Central memory CD8-positive, alpha-beta T cell (primary cell): ENCODE measurements at regions not wholly inside any gene's neighbourhood (a gene's known extent, or its start where the extent isn't known, plus 50 kb on each side); places are given as distances from the start of the nearest gene placed in this dataset.
"Not testable (repeated sequence)": the region's sequence is repeated elsewhere in the genome, so short reads cannot be mapped to it uniquely, and the experiment has no call there.

Experiments
- ATAC-seq: fragments of 150-1000 bp; cut with Tn5 transposase; replicated peaks from 2 replicates; pipeline ENCODE4 v1.10.0; 2022; ENCODE audit warnings: mild to moderate bottlenecking, moderate FRiP score, moderate number of reproducible peaks; ENCODE audit not compliant: poor library complexity, severe bottlenecking; ENCODE audit errors: extremely low read depth
- DNase-seq, 2 donors: peaks; one replicate each; pipeline ENCODE4 v3.0.0; 2021; ENCODE audit warnings: low spot score in 2 of 2
- H3K27ac Mint-ChIP-seq: one replicate; pipeline ENCODE4 v1.8.0; 2022; ENCODE audit warnings: low read depth, mild to moderate bottlenecking, moderate library complexity, mixed read lengths
- H3K27me3 Mint-ChIP-seq: one replicate; pipeline ENCODE4 v1.8.0; 2022; ENCODE audit warnings: mixed read lengths
- H3K36me3 Mint-ChIP-seq: one replicate; pipeline ENCODE4 v1.8.0; 2022; ENCODE audit warnings: mild to moderate bottlenecking, moderate library complexity, mixed read lengths; ENCODE audit not compliant: insufficient read depth
- H3K4me1 Mint-ChIP-seq: one replicate; pipeline ENCODE4 v1.8.0; 2022; ENCODE audit warnings: mixed read lengths
- H3K4me3 Mint-ChIP-seq: one replicate; pipeline ENCODE4 v1.8.0; 2022; ENCODE audit warnings: mild to moderate bottlenecking, moderate library complexity, mixed read lengths
- H3K9me3 Mint-ChIP-seq: one replicate; pipeline ENCODE4 v1.8.0; 2022; ENCODE audit warnings: mixed read lengths

- no peaks in the 10 kb centered on the region for H3K9me3 Mint-ChIP-seq
- peaks cover 19% of the 10 kb centered on the region for H3K27me3 Mint-ChIP-seq
- ATAC-seq: no peak
- no peak overlapping the region for H3K4me3 Mint-ChIP-seq
- no peak overlapping the region for H3K27ac Mint-ChIP-seq
- DNase-seq: no peak
- no peaks in the 10 kb centered on the region for H3K36me3 Mint-ChIP-seq
- H3K4me1 Mint-ChIP-seq: no peaks in the 10 kb centered on the region
Observed at GRCh38 chr5:96330530-96331140, 102.4 kb downstream of the PCSK1 start.

GRCh38 chr5:96329886-96330529 is 103.0 kb downstream of the PCSK1 start:
- Mint-ChIP-seq H3K36me3 (no peaks in the 10 kb centered on the region), H3K27ac (no peak overlapping the region), H3K9me3 (no peaks in the 10 kb centered on the region), H3K4me1 (no peaks in the 10 kb centered on the region), H3K4me3 (no peak overlapping the region), H3K27me3 (peaks cover 19% of the 10 kb centered on the region)
- DNase-seq (no peak), ATAC-seq (no peak)

GRCh38 chr5:96329289-96329688 is 103.8 kb downstream of the PCSK1 start:
- H3K9me3 Mint-ChIP-seq: no peaks in the 10 kb centered on the region
- DNase-seq: no peak
- no peak for ATAC-seq
- no peaks in the 10 kb centered on the region for H3K36me3 Mint-ChIP-seq
- H3K27ac Mint-ChIP-seq: no peak overlapping the region
- no peaks in the 10 kb centered on the region for H3K4me1 Mint-ChIP-seq
- H3K4me3 Mint-ChIP-seq: no peak overlapping the region
- peaks cover 19% of the 10 kb centered on the region for H3K27me3 Mint-ChIP-seq

- H3K27me3 Mint-ChIP-seq: peaks cover 10% of the 10 kb centered on the region
- no peak for DNase-seq
- no peak overlapping the region for H3K27ac Mint-ChIP-seq
- no peak overlapping the region for H3K4me3 Mint-ChIP-seq
- H3K9me3 Mint-ChIP-seq: no peaks in the 10 kb centered on the region
- H3K36me3 Mint-ChIP-seq: no peaks in the 10 kb centered on the region
- no peak for ATAC-seq
- no peaks in the 10 kb centered on the region for H3K4me1 Mint-ChIP-seq
Observed at GRCh38 chr5:96327722-96328121, 105.3 kb downstream of the PCSK1 start.

- H3K36me3 Mint-ChIP-seq: no peaks in the 10 kb centered on the region
- DNase-seq (no peak), ATAC-seq (no peak)
- H3K27ac Mint-ChIP-seq: no peak overlapping the region
- no peaks in the 10 kb centered on the region for H3K9me3 Mint-ChIP-seq
- H3K4me3 Mint-ChIP-seq: no peak overlapping the region
- H3K27me3 Mint-ChIP-seq: peaks cover 9% of the 10 kb centered on the region
- no peaks in the 10 kb centered on the region for H3K4me1 Mint-ChIP-seq
Observed at GRCh38 chr5:96326902-96327301, 106.1 kb downstream of the PCSK1 start.

- no peak for DNase-seq
- H3K4me3 Mint-ChIP-seq: no peak overlapping the region
- H3K4me1 Mint-ChIP-seq: no peaks in the 10 kb centered on the region
- no peaks in the 10 kb centered on the region for H3K9me3 Mint-ChIP-seq
- no peaks in the 10 kb centered on the region for H3K27me3 Mint-ChIP-seq
- H3K36me3 Mint-ChIP-seq: no peaks in the 10 kb centered on the region
- ATAC-seq: no peak
- H3K27ac Mint-ChIP-seq: no peak overlapping the region
Observed at GRCh38 chr5:96324708-96325107, 108.3 kb downstream of the PCSK1 start.

- Mint-ChIP-seq H3K27ac (no peak overlapping the region), H3K27me3 (no peaks in the 10 kb centered on the region), H3K4me1 (no peaks in the 10 kb centered on the region), H3K36me3 (no peaks in the 10 kb centered on the region), H3K4me3 (no peak overlapping the region), H3K9me3 (no peaks in the 10 kb centered on the region)
- no peak for ATAC-seq
- no peak for DNase-seq
Observed at GRCh38 chr5:96322865-96323264, 110.2 kb downstream of the PCSK1 start.

- H3K27ac Mint-ChIP-seq: no peak overlapping the region
- H3K9me3 Mint-ChIP-seq: no peaks in the 10 kb centered on the region
- H3K4me3 Mint-ChIP-seq: no peak overlapping the region
- no peaks in the 10 kb centered on the region for H3K27me3 Mint-ChIP-seq
- H3K4me1 Mint-ChIP-seq: no peaks in the 10 kb centered on the region
- no peak for DNase-seq
- no peaks in the 10 kb centered on the region for H3K36me3 Mint-ChIP-seq
- ATAC-seq: no peak
Observed at GRCh38 chr5:96322217-96322616, 110.8 kb downstream of the PCSK1 start.

- Mint-ChIP-seq H3K9me3 (no peaks in the 10 kb centered on the region), H3K4me3 (no peak overlapping the region), H3K36me3 (no peaks in the 10 kb centered on the region), H3K4me1 (no peaks in the 10 kb centered on the region), H3K27ac (no peak overlapping the region), H3K27me3 (no peaks in the 10 kb centered on the region)
- no peak for ATAC-seq
- DNase-seq: no peak
Observed at GRCh38 chr5:96321345-96321744, 111.7 kb downstream of the PCSK1 start.

- Mint-ChIP-seq H3K36me3 (no peaks in the 10 kb centered on the region), H3K9me3 (no peaks in the 10 kb centered on the region), H3K4me1 (no peaks in the 10 kb centered on the region), H3K27me3 (no peaks in the 10 kb centered on the region), H3K27ac (no peak overlapping the region), H3K4me3 (no peak overlapping the region)
- DNase-seq (no peak), ATAC-seq (no peak)
Observed at GRCh38 chr5:96320797-96321196, 112.3 kb downstream of the PCSK1 start.

GRCh38 chr5:96319981-96320739 is 112.9 kb downstream of the PCSK1 start:
- not testable (repeated sequence) for H3K27me3 Mint-ChIP-seq, ATAC-seq

GRCh38 chr5:96318569-96319110 is 114.4 kb downstream of the PCSK1 start:
- H3K4me1 Mint-ChIP-seq: no peaks in the 10 kb centered on the region
- no peak overlapping the region for H3K4me3 Mint-ChIP-seq
- no peak overlapping the region for H3K27ac Mint-ChIP-seq
- H3K9me3 Mint-ChIP-seq: no peaks in the 10 kb centered on the region
- ATAC-seq: no peak
- no peak for DNase-seq
- no peaks in the 10 kb centered on the region for H3K27me3 Mint-ChIP-seq
- no peaks in the 10 kb centered on the region for H3K36me3 Mint-ChIP-seq

More at GRCh38 chr5:96319981-96320739, 112.9 kb downstream of the PCSK1 start:
- H3K4me3 Mint-ChIP-seq, DNase-seq, H3K36me3 Mint-ChIP-seq, H3K9me3 Mint-ChIP-seq, H3K27ac Mint-ChIP-seq, H3K4me1 Mint-ChIP-seq: not testable (repeated sequence)

GRCh38 chr5:96317945-96318344 is 115.1 kb downstream of the PCSK1 start:
- ATAC-seq (no peak), DNase-seq (no peak)
- no peaks in the 10 kb centered on the region for H3K4me1 Mint-ChIP-seq

More at GRCh38 chr5:96317945-96318344, 115.1 kb downstream of the PCSK1 start:
- Mint-ChIP-seq H3K36me3 (no peaks in the 10 kb centered on the region), H3K27ac (no peak overlapping the region), H3K4me3 (no peak overlapping the region), H3K27me3 (no peaks in the 10 kb centered on the region), H3K9me3 (no peaks in the 10 kb centered on the region)
